ENCODE measurements at regions not wholly inside any gene's neighbourhood (a gene's known extent, or its start where the extent isn't known, plus 50 kb on each side); places are given as distances from the start of the nearest gene placed in this dataset.

GRCh38 chr20:52405986-52406385, 214.4 kb upstream of the ZFP64 start:
- Histone ChIP-seq H3K36me3 (no peaks in the 10 kb centered on the region), H3K9me3 (no peaks in the 10 kb centered on the region), H3K27me3 (peaks cover 0 to 7% (median 0%) of the 10 kb centered on the region in 4 donors), H3K27ac (replicated peaks in 1 of 4) (no peak overlapping the region), H3K4me1 (no peaks in the 10 kb centered on the region), H3K4me3 (no peak overlapping the region)
- 87% methylated on average over 2 of the region's 2 CpGs for WGBS
- TF ChIP-seq EP300 (IDR thresholded peaks at IDR 0.05), result no peak
- TF ChIP-seq POLR2AphosphoS5 (IDR thresholded peaks at IDR 0.05), result no peak
- TF ChIP-seq POLR2A (IDR thresholded peaks at IDR 0.05; ENCODE audit: low read depth), result no peak
- TF ChIP-seq CTCF (IDR thresholded peaks at IDR 0.05), result no peak
- intact Hi-C loops (cut with DNase I), result no loop called here
- DNase-seq (ENCODE audit: extremely low spot score), result no peak

GRCh38 chr20:52405417-52405816, 213.8 kb upstream of the ZFP64 start:
- no peaks in the 10 kb centered on the region for H3K4me1 ChIP-seq
- DNase-seq (ENCODE audit: extremely low spot score), result no peak
- no peak overlapping the region for H3K4me3 ChIP-seq
- no peaks in the 10 kb centered on the region for H3K9me3 ChIP-seq
- peaks cover 0 to 7% (median 0%) of the 10 kb centered on the region in 4 donors for H3K27me3 ChIP-seq
- no peak overlapping the region for H3K27ac ChIP-seq (replicated peaks in 1 of 4)
- WGBS, result 61% methylated on average over 1 of the region's 1 CpG
- no peak for TF ChIP-seq EP300 (IDR thresholded peaks at IDR 0.05)
- TF ChIP-seq CTCF (IDR thresholded peaks at IDR 0.05), result no peak
- no peak for TF ChIP-seq POLR2AphosphoS5 (IDR thresholded peaks at IDR 0.05)
- no peak for TF ChIP-seq POLR2A (IDR thresholded peaks at IDR 0.05; ENCODE audit: low read depth)
- intact Hi-C loops (cut with DNase I), result no loop called here
- no peaks in the 10 kb centered on the region for H3K36me3 ChIP-seq

GRCh38 chr20:52404671-52405070, 213.1 kb upstream of the ZFP64 start:
- WGBS, result 83% methylated on average over 3 of the region's 3 CpGs
- no peak for DNase-seq (ENCODE audit: extremely low spot score)
- intact Hi-C loops (cut with DNase I), result no loop called here
- no peak for TF ChIP-seq POLR2A (IDR thresholded peaks at IDR 0.05; ENCODE audit: low read depth)
- no peak for TF ChIP-seq POLR2AphosphoS5 (IDR thresholded peaks at IDR 0.05)
- Histone ChIP-seq H3K9me3 (no peaks in the 10 kb centered on the region), H3K27ac (replicated peaks in 1 of 4) (no peak overlapping the region), H3K36me3 (no peaks in the 10 kb centered on the region), H3K27me3 (peaks cover 0 to 7% (median 0%) of the 10 kb centered on the region in 4 donors), H3K4me1 (no peaks in the 10 kb centered on the region), H3K4me3 (no peak overlapping the region)

GRCh38 chr20:52402950-52403349, 211.4 kb upstream of the ZFP64 start:
- TF ChIP-seq EP300 (IDR thresholded peaks at IDR 0.05) (no peak), POLR2AphosphoS5 (IDR thresholded peaks at IDR 0.05) (no peak), CTCF (IDR thresholded peaks at IDR 0.05) (no peak), POLR2A (IDR thresholded peaks at IDR 0.05; ENCODE audit: low read depth) (no peak)
- intact Hi-C loops (cut with DNase I), result no loop called here
- Histone ChIP-seq H3K9me3 (no peaks in the 10 kb centered on the region), H3K4me1 (no peaks in the 10 kb centered on the region), H3K4me3 (no peak overlapping the region), H3K27me3 (peaks cover 0 to 7% (median 0%) of the 10 kb centered on the region in 4 donors), H3K36me3 (no peaks in the 10 kb centered on the region), H3K27ac (replicated peaks in 1 of 4) (no peak overlapping the region)
- no peak for DNase-seq (ENCODE audit: extremely low spot score)
- 98% methylated on average over 4 of the region's 4 CpGs for WGBS

- WGBS, result 91% methylated on average over 5 of the region's 5 CpGs
- H3K4me3 ChIP-seq, result no peak overlapping the region
- intact Hi-C loops (cut with DNase I), result no loop called here
- no peak for DNase-seq (ENCODE audit: extremely low spot score)
- H3K4me1 ChIP-seq, result no peaks in the 10 kb centered on the region
- no peak overlapping the region for H3K27ac ChIP-seq (replicated peaks in 1 of 4)
- H3K36me3 ChIP-seq, result no peaks in the 10 kb centered on the region
- TF ChIP-seq POLR2AphosphoS5 (IDR thresholded peaks at IDR 0.05) (no peak), EP300 (IDR thresholded peaks at IDR 0.05) (no peak), POLR2A (IDR thresholded peaks at IDR 0.05; ENCODE audit: low read depth) (no peak)
- no peaks in the 10 kb centered on the region for H3K9me3 ChIP-seq
- peaks cover 0 to 7% (median 0%) of the 10 kb centered on the region in 4 donors for H3K27me3 ChIP-seq
These were observed 210.9 kb upstream of the ZFP64 start for GRCh38 chr20:52402514-52402913.

GRCh38 chr20:52401431-52401830, 209.9 kb upstream of the ZFP64 start:
- no peaks in the 10 kb centered on the region for H3K36me3 ChIP-seq
- no peak for TF ChIP-seq POLR2A (IDR thresholded peaks at IDR 0.05; ENCODE audit: low read depth)
- TF ChIP-seq EP300 (IDR thresholded peaks at IDR 0.05), result no peak
- TF ChIP-seq POLR2AphosphoS5 (IDR thresholded peaks at IDR 0.05), result no peak
- TF ChIP-seq CTCF (IDR thresholded peaks at IDR 0.05), result no peak
- H3K27me3 ChIP-seq, result peaks cover 0 to 7% (median 0%) of the 10 kb centered on the region in 4 donors
- H3K4me1 ChIP-seq, result no peaks in the 10 kb centered on the region
- H3K27ac ChIP-seq (replicated peaks in 1 of 4), result no peak overlapping the region
- no peak overlapping the region for H3K4me3 ChIP-seq
- no peaks in the 10 kb centered on the region for H3K9me3 ChIP-seq
- DNase-seq (ENCODE audit: extremely low spot score), result no peak
- intact Hi-C loops (cut with DNase I), result no loop called here
- 87% methylated on average over 1 of the region's 1 CpG for WGBS

All from esophagus muscularis mucosa (tissue), 4 donors.